Endothelial cell of umbilical vein (primary cell): ENCODE measurements at regions not wholly inside any gene's neighbourhood (a gene's known extent, or its start where the extent isn't known, plus 50 kb on each side); places are given as distances from the start of the nearest gene placed in this dataset.

Source experiments
- BruUV-seq: library from RNA; stranded (reverse); fragments of 400-500 nt; replicated peaks from 2 replicates; lab custom pipeline; 2021; lab: Mats Ljungman, UMichigan
- CTCF ChIA-PET: fragments of 300-600, 350-600 bp; sonication (Branson Sonifier 250); formaldehyde crosslinking; loops from one replicate; lab custom pipeline; 2021; ENCODE audit warnings: antibody characterized with exemption, inconsistent platforms; lab: Charles Lee
- POLR2A ChIA-PET: fragments of 300-600, 350-600 bp; sonication (Branson Sonifier 250); formaldehyde crosslinking; loops from one replicate; lab custom pipeline; 2021; ENCODE audit warnings: antibody characterized with exemption, inconsistent platforms; lab: Charles Lee
- DNase-seq: peaks from one replicate; pipeline ENCODE4 v3.0.0-alpha.2; 2011; ENCODE audit warnings: low read depth, low spot score
- FAIRE-seq: peaks from 2 replicates; lab custom pipeline; 2011; peaks lifted over from hg19 to GRCh38; lab: Jason Lieb, UNC
- H2AFZ ChIP-seq: 2 replicates; pipeline ENCODE4 v1.6.0; 2012; ENCODE audit warnings: low read depth, low read length, control low read depth, inconsistent platforms
- H3K27ac ChIP-seq: 2 replicates; pipeline ENCODE4 v1.5.1; 2011; ENCODE audit warnings: low read depth, mild to moderate bottlenecking, control low read depth, low read length, moderate library complexity; ENCODE audit not compliant: insufficient read depth
- H3K27me3 ChIP-seq, 2 experiments: 2 replicates each; pipeline versions ENCODE4 v1.6.0 to v1.6.1; 2011; ENCODE audit warnings: low read length in 2 of 2, mixed read lengths in 1 of 2; ENCODE audit not compliant: control insufficient read depth in 2 of 2, insufficient read depth in 2 of 2
- H3K36me3 ChIP-seq, 2 experiments: 2 replicates in 1 of 2; 3 replicates in 1 of 2; pipeline ENCODE4 v1.5.1; 2011; ENCODE audit warnings: low read length in 2 of 2, mild to moderate bottlenecking in 1 of 2, moderate library complexity in 1 of 2; ENCODE audit not compliant: control insufficient read depth in 2 of 2, insufficient read depth in 2 of 2; ENCODE audit errors: extremely low read depth in 1 of 2
- H3K4me1 ChIP-seq: 3 replicates; pipeline ENCODE4 v1.5.1; 2011; ENCODE audit warnings: mild to moderate bottlenecking, low read length; ENCODE audit not compliant: control insufficient read depth, insufficient read depth; ENCODE audit errors: extremely low read depth
- H3K4me2 ChIP-seq: 2 replicates; pipeline ENCODE4 v1.6.1; 2011; ENCODE audit warnings: low read length, control low read depth, mixed read lengths; ENCODE audit not compliant: insufficient read depth
- H3K4me3 ChIP-seq, 3 experiments: fragments of 200-600 bp in 1 of 3; sonication (generic), shearing (Covaris generic) in 1 of 3; replicated peaks in 1 of 3; 2 replicates each; pipeline ENCODE4 v1.5.1; 2011 to 2016; ENCODE audit warnings: control low read depth in 3 of 3, low read length in 3 of 3, mild to moderate bottlenecking in 2 of 3, inconsistent platforms in 1 of 3, low read depth in 1 of 3, moderate library complexity in 1 of 3; ENCODE audit not compliant: insufficient read depth in 1 of 3
- H3K79me2 ChIP-seq: 2 replicates; pipeline ENCODE4 v1.6.0; 2012; ENCODE audit warnings: low read length, inconsistent platforms; ENCODE audit not compliant: control insufficient read depth, insufficient read depth
- H3K9ac ChIP-seq: replicated peaks from 2 replicates; pipeline ENCODE3; 2011; ENCODE audit warnings: low read length, control low read depth; ENCODE audit not compliant: insufficient read depth; ENCODE audit errors: extremely low read depth
- H3K9me1 ChIP-seq: replicated peaks from 3 replicates; pipeline ENCODE4 v1.6.0; 2011; ENCODE audit warnings: mild to moderate bottlenecking, low read length; ENCODE audit not compliant: control insufficient read depth, insufficient read depth; ENCODE audit errors: extremely low read depth
- H3K9me3 ChIP-seq: replicated peaks from 2 replicates; pipeline ENCODE4 v1.5.1; 2012; ENCODE audit warnings: low read length, inconsistent platforms; ENCODE audit not compliant: control insufficient read depth, insufficient read depth
- H4K20me1 ChIP-seq: replicated peaks from 2 replicates; pipeline ENCODE3; 2011; ENCODE audit warnings: mild to moderate bottlenecking, low read length; ENCODE audit not compliant: control insufficient read depth, insufficient read depth; ENCODE audit errors: extremely low read depth
- EZH2 ChIP-seq: IDR thresholded peaks from 2 replicates; pipeline ENCODE4 v1.6.1; 2012; ENCODE audit warnings: borderline replicate concordance, low read depth, mild to moderate bottlenecking, moderate library complexity, low read length, inconsistent platforms; ENCODE audit not compliant: severe bottlenecking
- FOS ChIP-seq: IDR thresholded peaks from 2 replicates; pipeline ENCODE4 v1.6.1; 2011; ENCODE audit warnings: mild to moderate bottlenecking, low read length, moderate library complexity, borderline replicate concordance; ENCODE audit not compliant: insufficient read depth
- GATA2 ChIP-seq: IDR thresholded peaks from 2 replicates; pipeline ENCODE4 v1.7.0; 2011; ENCODE audit warnings: low read depth, mild to moderate bottlenecking, moderate library complexity, mixed read lengths, low read length; ENCODE audit not compliant: insufficient read length, insufficient read depth
- JUN ChIP-seq: IDR thresholded peaks from 2 replicates; pipeline ENCODE4 v1.6.1; 2011; ENCODE audit warnings: borderline replicate concordance, low read depth; ENCODE audit not compliant: insufficient read length, insufficient read depth
- MAX ChIP-seq: IDR thresholded peaks from 2 replicates; pipeline ENCODE4 v1.6.1; 2011; ENCODE audit not compliant: insufficient read depth, insufficient read length
- MYC ChIP-seq: IDR thresholded peaks from one replicate; pipeline ENCODE4 v1.6.1; 2011; ENCODE audit warnings: mild to moderate bottlenecking, low read depth, low read length
- POLR2A ChIP-seq: IDR thresholded peaks from 2 replicates; pipeline ENCODE4 v1.6.1; 2012; ENCODE audit warnings: low read depth, mild to moderate bottlenecking, control low read depth, low read length
- POLR2AphosphoS5 ChIP-seq: IDR thresholded peaks from 2 replicates; pipeline ENCODE4 v1.6.1; 2012; ENCODE audit warnings: low read depth, mild to moderate bottlenecking, control low read depth, low read length, moderate library complexity; ENCODE audit not compliant: insufficient read depth
- dilution Hi-C: fragments of 300-500 bp; cut with MboI; formaldehyde crosslinking; loops from one replicate; pipeline ENCODE4 v1.15.0; 2019; ENCODE audit warnings: low sequenced_read_pairs; ENCODE audit not compliant: extremely low pct_ligation_motif_present
- intact Hi-C: fragments of 100-400 bp; cut with micrococcal nuclease; formaldehyde crosslinking; loops from one replicate; pipeline ENCODE4 v1.10.0; 2022
- TF ChIP-seq, protein P1 (sequence below), 2 donors: IDR thresholded peaks; 1 replicate in 1 of 2; 2 replicates in 1 of 2; pipeline ENCODE4 v1.5.1; 2011; ENCODE audit warnings: low read length in 2 of 2, mild to moderate bottlenecking in 2 of 2, moderate library complexity in 2 of 2, control low read depth in 1 of 2, inconsistent platforms in 1 of 2, low read depth in 1 of 2; ENCODE audit not compliant: insufficient read depth in 1 of 2; ENCODE audit errors: extremely low read depth in 1 of 2

DNA sequence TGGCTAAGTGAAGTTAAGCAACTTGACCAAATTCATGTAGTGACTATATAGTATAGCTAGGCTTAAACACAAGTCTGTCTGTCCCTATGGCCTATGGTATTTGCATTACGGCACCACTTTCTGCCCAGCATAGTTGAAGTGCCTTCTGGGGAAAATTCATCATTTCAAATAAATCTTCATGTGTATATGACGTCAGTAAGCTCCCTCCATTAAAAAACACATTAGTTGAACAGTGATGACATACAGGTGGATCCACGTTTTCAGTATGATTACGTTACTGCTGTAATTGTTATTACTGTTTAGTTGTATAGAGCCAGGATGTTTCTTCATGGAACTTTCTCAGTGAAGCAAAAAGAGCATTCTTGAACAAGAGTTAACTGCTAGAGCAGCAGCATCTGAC lies 96.2 kb downstream of the TENT5A start:
- Histone ChIP-seq H3K27me3 (no peaks in the 10 kb centered on the region), H3K9me1 (no peaks in the 10 kb centered on the region), H3K4me2 (no peak overlapping the region), H2AFZ (no peak overlapping the region), H3K4me1 (no peaks in the 10 kb centered on the region), H3K79me2 (no peaks in the 10 kb centered on the region), H3K9me3 (no peaks in the 10 kb centered on the region), H3K4me3 (no peak overlapping the region), H3K36me3 (no peaks in the 10 kb centered on the region), H3K27ac (no peak overlapping the region), H4K20me1 (no peaks in the 10 kb centered on the region), H3K9ac (no peak overlapping the region)
- BruUV-seq = no TSS peak
- TF ChIP-seq EZH2 (no peak), FOS (no peak), POLR2AphosphoS5 (no peak), MAX (no peak), POLR2A (no peak), MYC (no peak), JUN (no peak), GATA2 (no peak)
- TF ChIP-seq, protein P1, sequence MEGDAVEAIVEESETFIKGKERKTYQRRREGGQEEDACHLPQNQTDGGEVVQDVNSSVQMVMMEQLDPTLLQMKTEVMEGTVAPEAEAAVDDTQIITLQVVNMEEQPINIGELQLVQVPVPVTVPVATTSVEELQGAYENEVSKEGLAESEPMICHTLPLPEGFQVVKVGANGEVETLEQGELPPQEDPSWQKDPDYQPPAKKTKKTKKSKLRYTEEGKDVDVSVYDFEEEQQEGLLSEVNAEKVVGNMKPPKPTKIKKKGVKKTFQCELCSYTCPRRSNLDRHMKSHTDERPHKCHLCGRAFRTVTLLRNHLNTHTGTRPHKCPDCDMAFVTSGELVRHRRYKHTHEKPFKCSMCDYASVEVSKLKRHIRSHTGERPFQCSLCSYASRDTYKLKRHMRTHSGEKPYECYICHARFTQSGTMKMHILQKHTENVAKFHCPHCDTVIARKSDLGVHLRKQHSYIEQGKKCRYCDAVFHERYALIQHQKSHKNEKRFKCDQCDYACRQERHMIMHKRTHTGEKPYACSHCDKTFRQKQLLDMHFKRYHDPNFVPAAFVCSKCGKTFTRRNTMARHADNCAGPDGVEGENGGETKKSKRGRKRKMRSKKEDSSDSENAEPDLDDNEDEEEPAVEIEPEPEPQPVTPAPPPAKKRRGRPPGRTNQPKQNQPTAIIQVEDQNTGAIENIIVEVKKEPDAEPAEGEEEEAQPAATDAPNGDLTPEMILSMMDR (IDR thresholded peaks at IDR 0.05; ENCODE audit: extremely low read depth in 1 of 2, insufficient read depth in 1 of 2, low read depth in 1 of 2, low read length in 2 of 2) = no peak
- no peak for FAIRE-seq
- DNase-seq = no peak
- dilution Hi-C loops = no loop called here
- POLR2A ChIA-PET = no interaction called here
- intact Hi-C loops = no loop called here
- CTCF ChIA-PET = no interaction called here
